ENCODE measurements at regions not wholly inside any gene's neighbourhood (a gene's known extent, or its start where the extent isn't known, plus 50 kb on each side); places are given as distances from the start of the nearest gene placed in this dataset.

GRCh38 chr1:184311580-184311979 is 75.2 kb upstream of the C1orf21 start:
- H4K20me1 ChIP-seq (ENCODE audit: insufficient read depth): no peaks in the 10 kb centered on the region
- no peaks in the 10 kb centered on the region for H3K36me3 ChIP-seq (ENCODE audit: insufficient read depth, low read length)
- no peaks in the 10 kb centered on the region for H3F3A ChIP-seq (ENCODE audit: insufficient read depth, low read length, poor library complexity, severe bottlenecking)
- H3K4me2 ChIP-seq (ENCODE audit: low read length): no peak overlapping the region
- H3K27me3 ChIP-seq (ENCODE audit: insufficient read depth, low read depth, low read length): no peaks in the 10 kb centered on the region
- H3K9ac ChIP-seq (ENCODE audit: low read length): no peak overlapping the region
- H3K79me2 ChIP-seq (replicated peaks; ENCODE audit: insufficient read depth, low read length): no peaks in the 10 kb centered on the region
- H3K27ac ChIP-seq (ENCODE audit: low read length): no peak overlapping the region
- H3K4me3 ChIP-seq (ENCODE audit: low read length): no peak overlapping the region
- H3K9me2 ChIP-seq (ENCODE audit: insufficient read depth, low read length): no peaks in the 10 kb centered on the region
- no peak overlapping the region for H2AFZ ChIP-seq (ENCODE audit: low read depth, low read length)
- TF ChIP-seq RAD21 (conservative IDR thresholded peaks at IDR 0.05) (no peak), MXI1 (conservative IDR thresholded peaks at IDR 0.05; ENCODE audit: poor library complexity, severe bottlenecking) (no peak), POLR2AphosphoS5 (IDR thresholded peaks at IDR 0.05) (no peak), SMC3 (conservative IDR thresholded peaks at IDR 0.05; ENCODE audit: poor library complexity) (no peak)
- no peaks in the 10 kb centered on the region for H3K9me3 ChIP-seq (ENCODE audit: low read length)

DNA sequence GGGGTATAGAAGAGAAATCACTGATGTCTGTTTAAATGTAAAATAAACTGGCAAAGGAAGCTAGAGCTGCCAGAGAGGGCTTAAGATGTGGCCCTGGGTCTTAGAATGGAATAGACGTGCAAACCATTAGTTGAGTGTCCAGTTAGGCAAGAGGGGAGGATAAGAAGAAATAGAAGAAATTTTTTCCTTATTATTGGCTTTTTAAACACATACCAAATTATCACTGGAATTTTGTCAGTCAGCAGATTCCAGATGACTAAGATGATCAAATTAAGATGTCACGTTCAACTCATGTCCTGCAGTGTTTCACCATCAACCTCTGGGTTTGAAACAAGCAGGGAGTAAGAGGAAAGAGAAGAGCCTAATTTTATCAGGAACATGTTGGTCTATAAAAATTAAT is 71.6 kb upstream of the C1orf21 start:
- H3K27ac ChIP-seq (ENCODE audit: low read length): no peak overlapping the region
- no peaks in the 10 kb centered on the region for H3K27me3 ChIP-seq (ENCODE audit: insufficient read depth, low read depth, low read length)
- H3K9ac ChIP-seq (ENCODE audit: low read length): no peak overlapping the region
- H4K20me1 ChIP-seq (ENCODE audit: insufficient read depth): no peaks in the 10 kb centered on the region
- H3K4me3 ChIP-seq (ENCODE audit: low read length): no peak overlapping the region
- no peaks in the 10 kb centered on the region for H3K9me3 ChIP-seq (ENCODE audit: low read length)
- H3K36me3 ChIP-seq (ENCODE audit: insufficient read depth, low read length): no peaks in the 10 kb centered on the region
- TF ChIP-seq RAD21 (conservative IDR thresholded peaks at IDR 0.05) (no peak), SMC3 (conservative IDR thresholded peaks at IDR 0.05; ENCODE audit: poor library complexity) (no peak), TAF1 (IDR thresholded peaks at IDR 0.05; ENCODE audit: low read depth) (no peak), EP300 (conservative IDR thresholded peaks at IDR 0.05; ENCODE audit: poor library complexity, severe bottlenecking) (no peak), MXI1 (conservative IDR thresholded peaks at IDR 0.05; ENCODE audit: poor library complexity, severe bottlenecking) (no peak), POLR2AphosphoS5 (IDR thresholded peaks at IDR 0.05) (no peak), EZH2 (IDR thresholded peaks at IDR 0.05; ENCODE audit: borderline replicate concordance, insufficient read depth, low read length, poor library complexity, severe bottlenecking) (no peak)
- TF ChIP-seq, protein P1, sequence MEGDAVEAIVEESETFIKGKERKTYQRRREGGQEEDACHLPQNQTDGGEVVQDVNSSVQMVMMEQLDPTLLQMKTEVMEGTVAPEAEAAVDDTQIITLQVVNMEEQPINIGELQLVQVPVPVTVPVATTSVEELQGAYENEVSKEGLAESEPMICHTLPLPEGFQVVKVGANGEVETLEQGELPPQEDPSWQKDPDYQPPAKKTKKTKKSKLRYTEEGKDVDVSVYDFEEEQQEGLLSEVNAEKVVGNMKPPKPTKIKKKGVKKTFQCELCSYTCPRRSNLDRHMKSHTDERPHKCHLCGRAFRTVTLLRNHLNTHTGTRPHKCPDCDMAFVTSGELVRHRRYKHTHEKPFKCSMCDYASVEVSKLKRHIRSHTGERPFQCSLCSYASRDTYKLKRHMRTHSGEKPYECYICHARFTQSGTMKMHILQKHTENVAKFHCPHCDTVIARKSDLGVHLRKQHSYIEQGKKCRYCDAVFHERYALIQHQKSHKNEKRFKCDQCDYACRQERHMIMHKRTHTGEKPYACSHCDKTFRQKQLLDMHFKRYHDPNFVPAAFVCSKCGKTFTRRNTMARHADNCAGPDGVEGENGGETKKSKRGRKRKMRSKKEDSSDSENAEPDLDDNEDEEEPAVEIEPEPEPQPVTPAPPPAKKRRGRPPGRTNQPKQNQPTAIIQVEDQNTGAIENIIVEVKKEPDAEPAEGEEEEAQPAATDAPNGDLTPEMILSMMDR (IDR thresholded peaks at IDR 0.05; ENCODE audit: poor library complexity, severe bottlenecking): no peak
- TF ChIP-seq, protein P2, sequence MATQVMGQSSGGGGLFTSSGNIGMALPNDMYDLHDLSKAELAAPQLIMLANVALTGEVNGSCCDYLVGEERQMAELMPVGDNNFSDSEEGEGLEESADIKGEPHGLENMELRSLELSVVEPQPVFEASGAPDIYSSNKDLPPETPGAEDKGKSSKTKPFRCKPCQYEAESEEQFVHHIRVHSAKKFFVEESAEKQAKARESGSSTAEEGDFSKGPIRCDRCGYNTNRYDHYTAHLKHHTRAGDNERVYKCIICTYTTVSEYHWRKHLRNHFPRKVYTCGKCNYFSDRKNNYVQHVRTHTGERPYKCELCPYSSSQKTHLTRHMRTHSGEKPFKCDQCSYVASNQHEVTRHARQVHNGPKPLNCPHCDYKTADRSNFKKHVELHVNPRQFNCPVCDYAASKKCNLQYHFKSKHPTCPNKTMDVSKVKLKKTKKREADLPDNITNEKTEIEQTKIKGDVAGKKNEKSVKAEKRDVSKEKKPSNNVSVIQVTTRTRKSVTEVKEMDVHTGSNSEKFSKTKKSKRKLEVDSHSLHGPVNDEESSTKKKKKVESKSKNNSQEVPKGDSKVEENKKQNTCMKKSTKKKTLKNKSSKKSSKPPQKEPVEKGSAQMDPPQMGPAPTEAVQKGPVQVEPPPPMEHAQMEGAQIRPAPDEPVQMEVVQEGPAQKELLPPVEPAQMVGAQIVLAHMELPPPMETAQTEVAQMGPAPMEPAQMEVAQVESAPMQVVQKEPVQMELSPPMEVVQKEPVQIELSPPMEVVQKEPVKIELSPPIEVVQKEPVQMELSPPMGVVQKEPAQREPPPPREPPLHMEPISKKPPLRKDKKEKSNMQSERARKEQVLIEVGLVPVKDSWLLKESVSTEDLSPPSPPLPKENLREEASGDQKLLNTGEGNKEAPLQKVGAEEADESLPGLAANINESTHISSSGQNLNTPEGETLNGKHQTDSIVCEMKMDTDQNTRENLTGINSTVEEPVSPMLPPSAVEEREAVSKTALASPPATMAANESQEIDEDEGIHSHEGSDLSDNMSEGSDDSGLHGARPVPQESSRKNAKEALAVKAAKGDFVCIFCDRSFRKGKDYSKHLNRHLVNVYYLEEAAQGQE (IDR thresholded peaks at IDR 0.05; ENCODE audit: borderline replicate concordance): no peak
- H2AFZ ChIP-seq (ENCODE audit: low read depth, low read length): no peak overlapping the region
- no peak overlapping the region for H3K4me2 ChIP-seq (ENCODE audit: low read length)
- H3F3A ChIP-seq (ENCODE audit: insufficient read depth, low read length, poor library complexity, severe bottlenecking): no peaks in the 10 kb centered on the region
- no peaks in the 10 kb centered on the region for H3K79me2 ChIP-seq (replicated peaks; ENCODE audit: insufficient read depth, low read length)
- H3K9me2 ChIP-seq (ENCODE audit: insufficient read depth, low read length): no peaks in the 10 kb centered on the region

GRCh38 chr1:184319879-184320278 is 67.0 kb upstream of the C1orf21 start:
- Histone ChIP-seq H3K4me2 (ENCODE audit: low read length) (no peak overlapping the region), H3K4me3 (ENCODE audit: low read length) (no peak overlapping the region), H3K79me2 (replicated peaks; ENCODE audit: insufficient read depth, low read length) (no peaks in the 10 kb centered on the region), H3K27me3 (ENCODE audit: insufficient read depth, low read depth, low read length) (no peaks in the 10 kb centered on the region), H4K20me1 (ENCODE audit: insufficient read depth) (no peaks in the 10 kb centered on the region), H2AFZ (ENCODE audit: low read depth, low read length) (no peak overlapping the region), H3K36me3 (ENCODE audit: insufficient read depth, low read length) (no peaks in the 10 kb centered on the region), H3K9me3 (ENCODE audit: low read length) (no peaks in the 10 kb centered on the region), H3F3A (ENCODE audit: insufficient read depth, low read length, poor library complexity, severe bottlenecking) (no peaks in the 10 kb centered on the region), H3K9me2 (ENCODE audit: insufficient read depth, low read length) (no peaks in the 10 kb centered on the region), H3K27ac (ENCODE audit: low read length) (no peak overlapping the region), H3K9ac (ENCODE audit: low read length) (no peak overlapping the region)
- TF ChIP-seq EZH2 (IDR thresholded peaks at IDR 0.05; ENCODE audit: borderline replicate concordance, insufficient read depth, low read length, poor library complexity, severe bottlenecking): no peak
- no peak for TF ChIP-seq TAF1 (IDR thresholded peaks at IDR 0.05; ENCODE audit: low read depth)
- no peak for TF ChIP-seq RAD21 (conservative IDR thresholded peaks at IDR 0.05)
- TF ChIP-seq, protein P2 (IDR thresholded peaks at IDR 0.05; ENCODE audit: borderline replicate concordance): no peak
- TF ChIP-seq MXI1 (conservative IDR thresholded peaks at IDR 0.05; ENCODE audit: poor library complexity, severe bottlenecking): no peak
- TF ChIP-seq EP300 (conservative IDR thresholded peaks at IDR 0.05; ENCODE audit: poor library complexity, severe bottlenecking): no peak
- no peak for TF ChIP-seq SMC3 (conservative IDR thresholded peaks at IDR 0.05; ENCODE audit: poor library complexity)
- TF ChIP-seq, protein P1 (IDR thresholded peaks at IDR 0.05; ENCODE audit: poor library complexity, severe bottlenecking): no peak
- no peak for TF ChIP-seq POLR2AphosphoS5 (IDR thresholded peaks at IDR 0.05)

Measured in neural cell (in vitro differentiated cells).